ENCODE measurements at regions not wholly inside any gene's neighbourhood (a gene's known extent, or its start where the extent isn't known, plus 50 kb on each side); places are given as distances from the start of the nearest gene placed in this dataset.

GRCh38 chr15:69823223-69823907 lies 274.4 kb downstream of the TLE3 start:
- peak; percentile 5 for DNase-seq (ENCODE audit: low read depth)
- TF ChIP-seq, protein P1, sequence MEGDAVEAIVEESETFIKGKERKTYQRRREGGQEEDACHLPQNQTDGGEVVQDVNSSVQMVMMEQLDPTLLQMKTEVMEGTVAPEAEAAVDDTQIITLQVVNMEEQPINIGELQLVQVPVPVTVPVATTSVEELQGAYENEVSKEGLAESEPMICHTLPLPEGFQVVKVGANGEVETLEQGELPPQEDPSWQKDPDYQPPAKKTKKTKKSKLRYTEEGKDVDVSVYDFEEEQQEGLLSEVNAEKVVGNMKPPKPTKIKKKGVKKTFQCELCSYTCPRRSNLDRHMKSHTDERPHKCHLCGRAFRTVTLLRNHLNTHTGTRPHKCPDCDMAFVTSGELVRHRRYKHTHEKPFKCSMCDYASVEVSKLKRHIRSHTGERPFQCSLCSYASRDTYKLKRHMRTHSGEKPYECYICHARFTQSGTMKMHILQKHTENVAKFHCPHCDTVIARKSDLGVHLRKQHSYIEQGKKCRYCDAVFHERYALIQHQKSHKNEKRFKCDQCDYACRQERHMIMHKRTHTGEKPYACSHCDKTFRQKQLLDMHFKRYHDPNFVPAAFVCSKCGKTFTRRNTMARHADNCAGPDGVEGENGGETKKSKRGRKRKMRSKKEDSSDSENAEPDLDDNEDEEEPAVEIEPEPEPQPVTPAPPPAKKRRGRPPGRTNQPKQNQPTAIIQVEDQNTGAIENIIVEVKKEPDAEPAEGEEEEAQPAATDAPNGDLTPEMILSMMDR (conservative IDR thresholded peaks at IDR 0.05; ENCODE audit: control insufficient read depth, insufficient read depth, low read depth, low read length) = no peak
- H3K4me3 ChIP-seq (ENCODE audit: control insufficient read depth, low read depth, low read length) = no peak overlapping the region

- H3K4me3 ChIP-seq (ENCODE audit: control insufficient read depth, low read depth, low read length) = no peak overlapping the region
- TF ChIP-seq, protein P1 (conservative IDR thresholded peaks at IDR 0.05; ENCODE audit: control insufficient read depth, insufficient read depth, low read depth, low read length) = no peak
- DNase-seq (ENCODE audit: low read depth) = no peak
These were observed 273.4 kb downstream of the TLE3 start for GRCh38 chr15:69824075-69824876.

DNA sequence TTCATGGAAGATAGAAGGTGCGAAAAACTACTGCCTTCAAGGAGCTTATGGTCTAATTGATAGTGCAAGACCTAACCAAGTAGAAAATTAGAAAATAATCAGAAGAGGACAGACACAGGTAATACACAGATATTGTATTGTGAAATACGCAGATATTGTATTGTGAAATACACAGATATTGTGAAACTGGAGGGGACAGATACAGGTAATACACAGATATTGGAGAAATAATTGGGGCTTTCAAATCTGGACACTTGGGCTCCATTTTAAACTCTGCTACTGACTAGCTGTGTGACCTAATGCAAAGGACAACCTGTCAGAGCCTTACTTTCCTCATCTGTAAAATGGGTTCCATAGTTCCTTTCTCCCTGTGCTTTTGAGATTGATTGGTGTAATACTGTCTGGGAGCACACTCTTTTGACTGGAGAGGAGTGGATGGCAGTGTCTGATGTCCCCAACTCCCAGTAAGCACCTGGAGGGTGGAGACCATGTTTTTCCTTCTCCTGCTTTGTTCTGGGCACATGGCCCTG lies 272.8 kb downstream of the TLE3 start:
- no peak overlapping the region for H3K4me3 ChIP-seq (ENCODE audit: control insufficient read depth, low read depth, low read length)
- no peak for DNase-seq (ENCODE audit: low read depth)
- TF ChIP-seq, protein P1 (conservative IDR thresholded peaks at IDR 0.05; ENCODE audit: control insufficient read depth, insufficient read depth, low read depth, low read length) = no peak

DNA sequence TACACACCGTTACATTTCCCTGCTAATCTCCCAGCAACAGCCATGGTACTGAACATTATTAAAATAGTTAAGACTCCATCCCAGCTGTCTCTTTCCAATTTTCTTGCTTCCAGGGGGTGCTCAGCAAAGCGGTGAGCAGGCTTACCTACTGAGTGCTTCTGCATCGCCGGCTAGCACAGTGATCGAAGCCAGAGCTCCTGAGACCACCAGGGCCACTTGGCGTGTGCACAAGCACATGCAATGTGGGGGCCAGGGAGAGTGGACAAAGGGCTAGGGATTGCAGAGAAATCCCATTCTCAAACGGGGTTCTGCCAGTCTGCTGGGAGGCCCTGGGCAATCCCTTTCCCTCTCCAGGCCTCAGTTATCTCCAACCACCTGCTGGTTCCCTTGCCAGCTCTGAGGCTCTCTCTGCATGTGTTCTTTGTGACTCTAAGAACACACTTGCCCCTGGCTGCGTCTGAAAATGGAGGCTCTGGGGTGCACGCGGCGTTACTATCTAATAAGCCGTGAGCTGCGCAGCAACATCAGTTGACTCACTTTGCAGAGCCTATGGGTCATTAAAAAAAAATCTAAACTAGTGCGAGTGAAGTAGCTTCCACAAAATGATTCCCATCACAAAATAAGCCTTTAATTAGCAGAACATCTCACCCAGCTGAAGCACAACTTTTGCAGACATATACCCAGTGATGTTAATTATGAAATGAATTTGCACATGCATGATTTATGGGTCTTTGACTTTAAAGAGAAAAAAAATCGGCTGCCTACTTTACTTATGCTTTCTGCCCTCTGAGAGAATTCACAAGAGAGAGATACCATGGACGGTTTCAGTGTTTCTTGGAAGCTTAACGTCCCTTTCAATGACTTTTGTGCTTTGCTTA lies 271.5 kb downstream of the TLE3 start:
- no peak overlapping the region for H3K4me3 ChIP-seq (ENCODE audit: control insufficient read depth, low read depth, low read length)
- no peak for DNase-seq (ENCODE audit: low read depth)
- TF ChIP-seq, protein P1 (conservative IDR thresholded peaks at IDR 0.05; ENCODE audit: control insufficient read depth, insufficient read depth, low read depth, low read length) = no peak

- DNase-seq (ENCODE audit: low read depth) = no peak
- no peak overlapping the region for H3K4me3 ChIP-seq (ENCODE audit: control insufficient read depth, low read depth, low read length)
- TF ChIP-seq, protein P1 (conservative IDR thresholded peaks at IDR 0.05; ENCODE audit: control insufficient read depth, insufficient read depth, low read depth, low read length) = no peak
These were observed 270.9 kb downstream of the TLE3 start for GRCh38 chr15:69826819-69827175.

DNA sequence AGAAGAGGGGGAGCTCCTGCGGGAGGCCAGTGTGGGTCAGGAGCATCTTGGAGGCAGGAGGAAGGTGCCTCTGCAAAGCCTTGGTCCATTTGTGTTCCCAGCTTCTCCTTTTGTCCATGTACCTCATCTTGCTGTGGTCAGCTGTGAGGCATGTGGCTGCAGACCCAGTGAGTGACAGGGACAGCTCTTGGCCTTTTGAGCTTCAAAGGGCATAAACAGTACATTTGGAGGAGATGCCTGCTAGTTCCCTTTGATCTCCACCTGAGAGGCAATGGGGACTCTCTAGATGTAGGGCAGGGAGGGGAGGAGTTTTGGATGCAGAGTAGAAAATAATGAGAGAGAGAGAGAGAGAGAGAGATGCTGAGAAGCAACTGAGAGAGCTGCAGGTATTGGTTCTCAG lies 270.0 kb downstream of the TLE3 start:
- H3K4me3 ChIP-seq (ENCODE audit: control insufficient read depth, low read depth, low read length) = no peak overlapping the region
- TF ChIP-seq, protein P1 (conservative IDR thresholded peaks at IDR 0.05; ENCODE audit: control insufficient read depth, insufficient read depth, low read depth, low read length) = no peak
- no peak for DNase-seq (ENCODE audit: low read depth)

Measured in fibroblast of mammary gland (primary cell).